ENCODE measurements at regions not wholly inside any gene's neighbourhood (a gene's known extent, or its start where the extent isn't known, plus 50 kb on each side); places are given as distances from the start of the nearest gene placed in this dataset.

- no peak for TF ChIP-seq CTCF (IDR thresholded peaks at IDR 0.05)
- H3K27me3 ChIP-seq: no peaks in the 10 kb centered on the region
- no peak overlapping the region for H3K27ac ChIP-seq
- no peak for DNase-seq (ENCODE audit: low spot score in 2 of 2)
- H3K9me3 ChIP-seq: no peaks in the 10 kb centered on the region
- H3K4me1 ChIP-seq: no peaks in the 10 kb centered on the region
- no peaks in the 10 kb centered on the region for H3K36me3 ChIP-seq
- no peak overlapping the region for H3K4me3 ChIP-seq
- intact Hi-C loops (cut with DNase I): no loop called here
Measured at GRCh38 chr3:28139288-28139687, 102.1 kb upstream of the CMC1 start.

GRCh38 chr3:28139967-28140634 is 101.3 kb upstream of the CMC1 start:
- DNase-seq (ENCODE audit: low spot score in 2 of 2): no peak
- H3K4me1 ChIP-seq: no peaks in the 10 kb centered on the region
- no peaks in the 10 kb centered on the region for H3K9me3 ChIP-seq
- no peaks in the 10 kb centered on the region for H3K27me3 ChIP-seq
- no peak for TF ChIP-seq CTCF (IDR thresholded peaks at IDR 0.05)
- H3K4me3 ChIP-seq: no peak overlapping the region
- H3K36me3 ChIP-seq: no peaks in the 10 kb centered on the region
- intact Hi-C loops (cut with DNase I): no loop called here
- H3K27ac ChIP-seq: no peak overlapping the region

- H3K4me1 ChIP-seq: no peaks in the 10 kb centered on the region
- H3K4me3 ChIP-seq: no peak overlapping the region
- H3K27ac ChIP-seq: no peak overlapping the region
- no peaks in the 10 kb centered on the region for H3K27me3 ChIP-seq
- intact Hi-C loops (cut with DNase I): no loop called here
- no peak for TF ChIP-seq CTCF (IDR thresholded peaks at IDR 0.05)
- H3K36me3 ChIP-seq: no peaks in the 10 kb centered on the region
- no peaks in the 10 kb centered on the region for H3K9me3 ChIP-seq
- DNase-seq (ENCODE audit: low spot score in 2 of 2): no peak
Measured at GRCh38 chr3:28140664-28141063, 100.8 kb upstream of the CMC1 start.

GRCh38 chr3:28149960-28150359 is 91.5 kb upstream of the CMC1 start:
- no peak for DNase-seq (ENCODE audit: low spot score in 2 of 2)
- TF ChIP-seq CTCF (IDR thresholded peaks at IDR 0.05): no peak
- peaks cover 0 to 3% of the 10 kb centered on the region in 2 donors for H3K9me3 ChIP-seq
- no peak overlapping the region for H3K4me3 ChIP-seq
- H3K27ac ChIP-seq: no peak overlapping the region
- H3K27me3 ChIP-seq: no peaks in the 10 kb centered on the region
- no peaks in the 10 kb centered on the region for H3K36me3 ChIP-seq
- no peaks in the 10 kb centered on the region for H3K4me1 ChIP-seq
- intact Hi-C loops (cut with DNase I): no loop called here

- TF ChIP-seq CTCF (IDR thresholded peaks at IDR 0.05): no peak
- intact Hi-C loops (cut with DNase I): no loop called here
- H3K27ac ChIP-seq: no peak overlapping the region
- H3K9me3 ChIP-seq: peaks cover 0 to 3% of the 10 kb centered on the region in 2 donors
- H3K4me1 ChIP-seq: no peaks in the 10 kb centered on the region
- no peaks in the 10 kb centered on the region for H3K36me3 ChIP-seq
- H3K4me3 ChIP-seq: no peak overlapping the region
- DNase-seq (ENCODE audit: low spot score in 2 of 2): no peak
- no peaks in the 10 kb centered on the region for H3K27me3 ChIP-seq
Measured at GRCh38 chr3:28150465-28151206, 90.8 kb upstream of the CMC1 start.
